Vagina (tissue), 2 donors: ENCODE measurements at regions not wholly inside any gene's neighbourhood (a gene's known extent, or its start where the extent isn't known, plus 50 kb on each side); places are given as distances from the start of the nearest gene placed in this dataset.

Source experiments
- DNase-seq, 2 donors: peaks; one replicate each; pipeline ENCODE4 v3.0.0-alpha.2; 2017; ENCODE audit errors: extremely low spot score in 2 of 2
- H3K27ac ChIP-seq: fragments of 200-600 bp; sonication (generic); one replicate; pipeline ENCODE4 v1.5.1; 2019
- H3K27me3 ChIP-seq: fragments of 200-600 bp; sonication (generic); one replicate; pipeline ENCODE4 v1.5.1; 2019
- H3K36me3 ChIP-seq, 2 donors: fragments of 200-600 bp; sonication (generic); one replicate each; pipeline ENCODE4 v1.5.1; 2017 to 2019
- H3K4me1 ChIP-seq: fragments of 200-600 bp; sonication (generic); one replicate; pipeline ENCODE4 v1.5.1; 2019
- H3K4me3 ChIP-seq, 2 donors: fragments of 200-600 bp; sonication (generic); 1 replicate in 1 of 2; 2 replicates in 1 of 2; pipeline ENCODE4 v1.5.1; 2016 to 2019
- H3K9me3 ChIP-seq: fragments of 200-600 bp; sonication (generic); one replicate; pipeline ENCODE4 v1.5.1; 2019
- POLR2A ChIP-seq, 2 donors: fragments of 450-650 bp; IDR thresholded peaks; one replicate each; pipeline ENCODE4 v1.6.1; 2017; ENCODE audit warnings: antibody characterized with exemption in 2 of 2, mild to moderate bottlenecking in 2 of 2, moderate library complexity in 2 of 2
- POLR2AphosphoS5 ChIP-seq, 2 donors: sonication (generic); formaldehyde crosslinking; IDR thresholded peaks; one replicate each; pipeline ENCODE4 v1.9.0; 2017; ENCODE audit warnings: antibody characterized with exemption in 2 of 2, mild to moderate bottlenecking in 2 of 2, low read depth in 1 of 2; ENCODE audit not compliant: insufficient read depth in 1 of 2
- intact Hi-C: fragments of 100-400 bp; cut with DNase I; formaldehyde crosslinking; loops from one replicate; pipeline ENCODE4 v1.15.1; 2023
- TF ChIP-seq, protein P1 (sequence below), 3 experiments: fragments of 450-650 bp in 2 of 3; fragments of 200-600 bp in 1 of 3; sonication (generic) in 1 of 3; IDR thresholded peaks; one replicate each; pipeline ENCODE4 v1.5.1; 2017 to 2019; ENCODE audit warnings: antibody characterized with exemption in 3 of 3, mild to moderate bottlenecking in 2 of 3, moderate library complexity in 2 of 3

DNA sequence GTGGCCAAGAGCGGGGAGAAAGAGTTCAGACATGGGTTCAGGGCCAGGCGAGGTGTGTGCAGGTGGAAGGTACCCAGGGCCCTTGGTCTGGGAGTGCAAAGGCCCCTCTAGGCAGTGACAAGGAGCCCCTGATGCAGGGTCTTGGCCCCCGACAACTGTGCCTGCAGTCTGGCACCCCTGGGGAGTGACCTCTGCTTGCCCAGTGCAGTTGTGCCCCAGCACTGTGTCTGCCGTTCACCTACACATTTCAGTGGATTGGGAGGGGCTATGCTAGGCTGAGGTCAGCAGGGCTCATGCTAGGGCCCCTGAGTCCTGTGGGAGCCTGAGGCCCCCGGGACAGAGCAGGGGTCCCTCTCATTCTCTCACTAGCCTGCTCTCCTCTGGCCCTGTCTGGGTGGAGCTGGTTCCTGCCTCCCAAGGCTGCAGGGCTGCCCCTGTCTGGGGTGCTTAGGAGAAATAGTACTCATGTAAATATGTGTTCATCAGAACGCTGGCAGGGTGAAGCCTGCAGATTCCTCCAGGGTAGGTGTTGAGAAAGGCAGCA lies 550.4 kb downstream of the TCERG1L start:
- H3K9me3 ChIP-seq: no peaks in the 10 kb centered on the region
- no peak for DNase-seq

DNA sequence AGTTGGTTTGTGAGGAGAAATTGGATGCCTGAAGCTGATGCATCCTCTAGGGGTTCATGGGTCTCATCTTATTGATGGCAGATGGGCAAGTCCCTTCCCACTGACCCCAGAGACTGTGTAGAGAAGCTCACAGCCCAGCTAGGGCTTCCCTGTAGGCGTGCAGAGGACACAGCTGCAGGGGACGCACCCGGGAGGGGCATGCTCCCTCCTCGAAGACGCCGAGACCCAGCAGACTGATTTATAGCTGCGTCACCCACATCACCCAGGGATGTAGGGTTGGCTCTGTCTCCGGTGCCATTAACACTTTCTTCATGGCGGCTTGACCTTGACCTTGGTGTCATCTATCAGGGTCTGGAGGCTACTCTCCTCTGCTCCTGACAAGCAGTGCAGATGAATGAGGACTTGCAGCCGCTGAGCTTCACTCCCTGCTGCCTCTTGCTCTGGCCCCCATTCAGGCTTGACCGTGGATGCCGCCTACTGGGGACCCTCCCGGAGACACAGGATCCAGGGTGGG lies 549.7 kb downstream of the TCERG1L start:
- intact Hi-C loops: no loop called here
- Histone ChIP-seq H3K9me3 (no peaks in the 10 kb centered on the region), H3K4me1 (no peaks in the 10 kb centered on the region), H3K27me3 (no peaks in the 10 kb centered on the region), H3K36me3 (no peaks in the 10 kb centered on the region), H3K27ac (no peak overlapping the region), H3K4me3 (no peak overlapping the region)
- no peak for TF ChIP-seq POLR2A (IDR thresholded peaks at IDR 0.05)
- TF ChIP-seq POLR2AphosphoS5 (IDR thresholded peaks at IDR 0.05; ENCODE audit: insufficient read depth in 1 of 2, low read depth in 1 of 2): no peak
- TF ChIP-seq, protein P1, sequence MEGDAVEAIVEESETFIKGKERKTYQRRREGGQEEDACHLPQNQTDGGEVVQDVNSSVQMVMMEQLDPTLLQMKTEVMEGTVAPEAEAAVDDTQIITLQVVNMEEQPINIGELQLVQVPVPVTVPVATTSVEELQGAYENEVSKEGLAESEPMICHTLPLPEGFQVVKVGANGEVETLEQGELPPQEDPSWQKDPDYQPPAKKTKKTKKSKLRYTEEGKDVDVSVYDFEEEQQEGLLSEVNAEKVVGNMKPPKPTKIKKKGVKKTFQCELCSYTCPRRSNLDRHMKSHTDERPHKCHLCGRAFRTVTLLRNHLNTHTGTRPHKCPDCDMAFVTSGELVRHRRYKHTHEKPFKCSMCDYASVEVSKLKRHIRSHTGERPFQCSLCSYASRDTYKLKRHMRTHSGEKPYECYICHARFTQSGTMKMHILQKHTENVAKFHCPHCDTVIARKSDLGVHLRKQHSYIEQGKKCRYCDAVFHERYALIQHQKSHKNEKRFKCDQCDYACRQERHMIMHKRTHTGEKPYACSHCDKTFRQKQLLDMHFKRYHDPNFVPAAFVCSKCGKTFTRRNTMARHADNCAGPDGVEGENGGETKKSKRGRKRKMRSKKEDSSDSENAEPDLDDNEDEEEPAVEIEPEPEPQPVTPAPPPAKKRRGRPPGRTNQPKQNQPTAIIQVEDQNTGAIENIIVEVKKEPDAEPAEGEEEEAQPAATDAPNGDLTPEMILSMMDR (IDR thresholded peaks at IDR 0.05): no peak
- DNase-seq: no peak

More for the DNA sequence above, 550.4 kb downstream of the TCERG1L start:
- H3K27ac ChIP-seq: no peak overlapping the region
- no peak overlapping the region for H3K4me3 ChIP-seq
- no peaks in the 10 kb centered on the region for H3K36me3 ChIP-seq
- intact Hi-C loops: no loop called here
- TF ChIP-seq, protein P1 (IDR thresholded peaks at IDR 0.05): no peak
- TF ChIP-seq POLR2AphosphoS5 (IDR thresholded peaks at IDR 0.05; ENCODE audit: insufficient read depth in 1 of 2, low read depth in 1 of 2): no peak
- no peak for TF ChIP-seq POLR2A (IDR thresholded peaks at IDR 0.05)
- H3K4me1 ChIP-seq: no peaks in the 10 kb centered on the region
- no peaks in the 10 kb centered on the region for H3K27me3 ChIP-seq

DNA sequence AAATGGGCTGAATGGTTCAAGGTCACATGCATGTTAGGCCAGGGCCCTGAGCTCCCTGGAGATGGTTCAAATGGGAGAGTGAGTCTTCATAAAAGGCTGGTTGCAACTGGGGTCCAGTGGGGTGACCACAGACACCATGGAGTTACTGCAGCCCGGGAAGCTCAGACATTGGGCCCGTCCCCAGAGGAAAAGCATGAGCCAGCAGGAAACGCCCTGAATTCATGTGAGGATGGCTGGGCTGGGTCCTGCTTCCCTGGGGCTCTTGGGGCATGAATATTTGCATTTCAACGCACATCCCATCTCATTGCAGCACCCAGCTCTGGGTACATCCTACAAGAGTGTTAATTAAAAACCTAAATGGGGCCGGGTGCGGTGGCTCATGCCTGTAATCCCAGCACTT lies 549.0 kb downstream of the TCERG1L start:
- DNase-seq: no peak
- Histone ChIP-seq H3K9me3 (no peaks in the 10 kb centered on the region), H3K27me3 (no peaks in the 10 kb centered on the region), H3K4me1 (no peaks in the 10 kb centered on the region), H3K4me3 (no peak overlapping the region), H3K36me3 (no peaks in the 10 kb centered on the region), H3K27ac (no peak overlapping the region)
- TF ChIP-seq POLR2A (IDR thresholded peaks at IDR 0.05) (no peak), POLR2AphosphoS5 (IDR thresholded peaks at IDR 0.05; ENCODE audit: insufficient read depth in 1 of 2, low read depth in 1 of 2) (no peak)
- TF ChIP-seq, protein P1 (IDR thresholded peaks at IDR 0.05): no peak
- intact Hi-C loops: no loop called here

DNA sequence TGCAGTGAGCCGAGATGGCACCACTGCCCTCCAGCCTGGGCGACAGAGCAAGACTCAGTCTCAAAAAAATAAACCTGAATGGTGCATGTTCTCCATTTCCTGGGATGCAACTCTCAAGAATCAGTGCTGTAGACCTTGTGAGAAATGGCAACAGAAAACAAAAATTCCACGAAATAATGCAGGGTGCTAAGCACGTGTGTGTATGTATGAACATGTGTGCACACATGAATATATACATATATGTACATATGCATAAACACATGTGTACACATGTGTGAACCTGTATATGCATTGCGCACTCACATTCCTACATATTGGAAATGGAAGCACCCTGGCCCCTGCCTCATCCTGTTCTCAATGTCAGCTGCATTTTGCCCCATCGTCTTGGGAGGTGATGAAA lies 548.5 kb downstream of the TCERG1L start:
- H3K9me3 ChIP-seq: no peaks in the 10 kb centered on the region
- H3K4me3 ChIP-seq: no peak overlapping the region
- no peak overlapping the region for H3K27ac ChIP-seq
- intact Hi-C loops: no loop called here
- H3K27me3 ChIP-seq: no peaks in the 10 kb centered on the region
- H3K36me3 ChIP-seq: no peaks in the 10 kb centered on the region
- DNase-seq: no peak
- no peaks in the 10 kb centered on the region for H3K4me1 ChIP-seq
- no peak for TF ChIP-seq POLR2A (IDR thresholded peaks at IDR 0.05)
- TF ChIP-seq, protein P1 (IDR thresholded peaks at IDR 0.05): no peak
- TF ChIP-seq POLR2AphosphoS5 (IDR thresholded peaks at IDR 0.05; ENCODE audit: insufficient read depth in 1 of 2, low read depth in 1 of 2): no peak

DNA sequence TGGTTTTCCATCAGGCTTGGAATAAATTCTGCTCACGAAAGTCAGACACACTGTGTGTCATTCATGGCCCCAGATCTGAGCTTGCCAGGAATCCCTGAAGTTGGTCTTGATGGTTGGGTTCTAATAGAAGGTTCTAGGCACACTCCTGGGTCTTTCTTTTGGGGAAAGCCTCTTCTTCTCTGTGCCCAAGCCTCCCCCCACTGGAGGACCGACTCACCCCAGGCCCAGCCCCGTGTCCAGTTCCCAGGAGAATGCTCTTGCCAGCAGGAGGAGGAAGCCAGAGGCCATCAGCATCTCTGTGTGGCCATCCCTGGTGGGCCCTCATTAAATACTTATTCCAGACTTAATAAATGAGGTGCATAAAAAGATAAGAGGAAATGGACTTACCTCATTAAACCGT lies 548.0 kb downstream of the TCERG1L start:
- H3K4me1 ChIP-seq: no peaks in the 10 kb centered on the region
- no peaks in the 10 kb centered on the region for H3K36me3 ChIP-seq
- no peak overlapping the region for H3K27ac ChIP-seq
- no peaks in the 10 kb centered on the region for H3K27me3 ChIP-seq
- intact Hi-C loops: no loop called here
- H3K9me3 ChIP-seq: no peaks in the 10 kb centered on the region
- DNase-seq: no peak
- no peak for TF ChIP-seq POLR2A (IDR thresholded peaks at IDR 0.05)
- no peak overlapping the region for H3K4me3 ChIP-seq
